ENCODE measurements at regions not wholly inside any gene's neighbourhood (a gene's known extent, or its start where the extent isn't known, plus 50 kb on each side); places are given as distances from the start of the nearest gene placed in this dataset.

GRCh38 chr13:59464926-59465325 lies 698.8 kb downstream of the DIAPH3 start:
- ChIA-PET POLR2A (ENCODE audit: unreplicated experiment) (no interaction called here), CTCF (no interaction called here)
- Histone ChIP-seq H3K4me3 (no peak overlapping the region), H3K36me3 (ENCODE audit: low read depth) (no peaks in the 10 kb centered on the region), H3K27ac (no peak overlapping the region), H3K27me3 (ENCODE audit: insufficient read depth, low read depth) (no peaks in the 10 kb centered on the region), H3K79me2 (ENCODE audit: low read depth) (no peaks in the 10 kb centered on the region), H3K4me2 (no peak overlapping the region), H3F3A (ENCODE audit: insufficient read depth, low read depth) (no peaks in the 10 kb centered on the region), H3K9me2 (ENCODE audit: insufficient read depth) (no peaks in the 10 kb centered on the region), H3K4me1 (replicated peaks; ENCODE audit: insufficient read depth) (no peaks in the 10 kb centered on the region), H2AFZ (no peak overlapping the region), H3K9me3 (ENCODE audit: insufficient read depth, low read depth) (no peaks in the 10 kb centered on the region), H4K20me1 (ENCODE audit: insufficient read depth) (no peaks in the 10 kb centered on the region; the same call in 1 of the 2 replicates)
- BruUV-seq (replicated peaks): no TSS peak
- TF ChIP-seq, protein P1, sequence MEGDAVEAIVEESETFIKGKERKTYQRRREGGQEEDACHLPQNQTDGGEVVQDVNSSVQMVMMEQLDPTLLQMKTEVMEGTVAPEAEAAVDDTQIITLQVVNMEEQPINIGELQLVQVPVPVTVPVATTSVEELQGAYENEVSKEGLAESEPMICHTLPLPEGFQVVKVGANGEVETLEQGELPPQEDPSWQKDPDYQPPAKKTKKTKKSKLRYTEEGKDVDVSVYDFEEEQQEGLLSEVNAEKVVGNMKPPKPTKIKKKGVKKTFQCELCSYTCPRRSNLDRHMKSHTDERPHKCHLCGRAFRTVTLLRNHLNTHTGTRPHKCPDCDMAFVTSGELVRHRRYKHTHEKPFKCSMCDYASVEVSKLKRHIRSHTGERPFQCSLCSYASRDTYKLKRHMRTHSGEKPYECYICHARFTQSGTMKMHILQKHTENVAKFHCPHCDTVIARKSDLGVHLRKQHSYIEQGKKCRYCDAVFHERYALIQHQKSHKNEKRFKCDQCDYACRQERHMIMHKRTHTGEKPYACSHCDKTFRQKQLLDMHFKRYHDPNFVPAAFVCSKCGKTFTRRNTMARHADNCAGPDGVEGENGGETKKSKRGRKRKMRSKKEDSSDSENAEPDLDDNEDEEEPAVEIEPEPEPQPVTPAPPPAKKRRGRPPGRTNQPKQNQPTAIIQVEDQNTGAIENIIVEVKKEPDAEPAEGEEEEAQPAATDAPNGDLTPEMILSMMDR (conservative IDR thresholded peaks at IDR 0.05): no peak
- no peak for TF ChIP-seq EZH2 (IDR thresholded peaks at IDR 0.05; ENCODE audit: low read depth)
- intact Hi-C loops (cut with micrococcal nuclease; ENCODE audit: unreplicated experiment): no loop called here
- DNase-seq: no peak

GRCh38 chr13:59468396-59468795 lies 695.3 kb downstream of the DIAPH3 start:
- DNase-seq: no peak
- Histone ChIP-seq H3K9me2 (ENCODE audit: insufficient read depth) (no peaks in the 10 kb centered on the region), H3K79me2 (ENCODE audit: low read depth) (no peaks in the 10 kb centered on the region), H3F3A (ENCODE audit: insufficient read depth, low read depth) (no peaks in the 10 kb centered on the region), H4K20me1 (ENCODE audit: insufficient read depth) (no peaks in the 10 kb centered on the region; the same call in 1 of the 2 replicates), H3K27ac (no peak overlapping the region), H3K27me3 (ENCODE audit: insufficient read depth, low read depth) (no peaks in the 10 kb centered on the region), H3K36me3 (ENCODE audit: low read depth) (no peaks in the 10 kb centered on the region), H2AFZ (no peak overlapping the region), H3K4me3 (no peak overlapping the region), H3K4me2 (no peak overlapping the region), H3K9me3 (ENCODE audit: insufficient read depth, low read depth) (no peaks in the 10 kb centered on the region), H3K4me1 (replicated peaks; ENCODE audit: insufficient read depth) (no peaks in the 10 kb centered on the region)
- POLR2A ChIA-PET (ENCODE audit: unreplicated experiment): no interaction called here
- BruUV-seq (replicated peaks): no TSS peak
- CTCF ChIA-PET: no interaction called here
- intact Hi-C loops (cut with micrococcal nuclease; ENCODE audit: unreplicated experiment): no loop called here
- no peak for TF ChIP-seq EZH2 (IDR thresholded peaks at IDR 0.05; ENCODE audit: low read depth)
- TF ChIP-seq, protein P1 (conservative IDR thresholded peaks at IDR 0.05): no peak

DNA sequence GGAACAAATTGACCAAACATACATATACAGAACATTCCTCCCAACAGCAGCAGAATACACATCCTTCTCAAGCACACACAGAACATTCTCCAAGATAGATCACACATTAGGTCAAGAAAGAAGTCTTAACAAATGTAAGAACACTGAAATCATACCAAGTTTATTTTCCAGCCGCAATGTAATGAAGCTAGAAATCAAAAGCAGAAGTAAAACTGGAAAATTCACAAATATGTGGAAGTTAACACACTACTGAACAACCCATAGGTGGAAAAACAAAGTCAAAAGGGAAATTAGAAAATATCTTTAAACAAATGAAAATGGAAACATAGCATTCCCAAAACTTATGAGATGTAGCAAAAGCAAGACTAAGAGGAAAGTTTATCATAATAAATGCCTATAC lies 692.6 kb downstream of the DIAPH3 start:
- no TSS peak for BruUV-seq (replicated peaks)
- H3K27ac ChIP-seq: no peak overlapping the region
- H3F3A ChIP-seq (ENCODE audit: insufficient read depth, low read depth): no peaks in the 10 kb centered on the region
- H2AFZ ChIP-seq: no peak overlapping the region
- no peak for TF ChIP-seq EZH2 (IDR thresholded peaks at IDR 0.05; ENCODE audit: low read depth)
- TF ChIP-seq, protein P1 (conservative IDR thresholded peaks at IDR 0.05): no peak
- intact Hi-C loops (cut with micrococcal nuclease; ENCODE audit: unreplicated experiment): no loop called here
- H3K4me3 ChIP-seq: no peak overlapping the region
- H3K4me1 ChIP-seq (replicated peaks; ENCODE audit: insufficient read depth): no peaks in the 10 kb centered on the region
- DNase-seq: no peak
- no peaks in the 10 kb centered on the region for H3K9me3 ChIP-seq (ENCODE audit: insufficient read depth, low read depth)
- H4K20me1 ChIP-seq (ENCODE audit: insufficient read depth): no peaks in the 10 kb centered on the region; the same call in 1 of the 2 replicates
- ChIA-PET CTCF (no interaction called here), POLR2A (ENCODE audit: unreplicated experiment) (no interaction called here)
- H3K79me2 ChIP-seq (ENCODE audit: low read depth): no peaks in the 10 kb centered on the region
- no peaks in the 10 kb centered on the region for H3K27me3 ChIP-seq (ENCODE audit: insufficient read depth, low read depth)
- H3K9me2 ChIP-seq (ENCODE audit: insufficient read depth): no peaks in the 10 kb centered on the region
- no peaks in the 10 kb centered on the region for H3K36me3 ChIP-seq (ENCODE audit: low read depth)
- no peak overlapping the region for H3K4me2 ChIP-seq
